ENCODE measurements at regions not wholly inside any gene's neighbourhood (a gene's known extent, or its start where the extent isn't known, plus 50 kb on each side); places are given as distances from the start of the nearest gene placed in this dataset.
"Not testable (repeated sequence)": the region's sequence is repeated elsewhere in the genome, so short reads cannot be mapped to it uniquely, and the experiment has no call there.

DNA sequence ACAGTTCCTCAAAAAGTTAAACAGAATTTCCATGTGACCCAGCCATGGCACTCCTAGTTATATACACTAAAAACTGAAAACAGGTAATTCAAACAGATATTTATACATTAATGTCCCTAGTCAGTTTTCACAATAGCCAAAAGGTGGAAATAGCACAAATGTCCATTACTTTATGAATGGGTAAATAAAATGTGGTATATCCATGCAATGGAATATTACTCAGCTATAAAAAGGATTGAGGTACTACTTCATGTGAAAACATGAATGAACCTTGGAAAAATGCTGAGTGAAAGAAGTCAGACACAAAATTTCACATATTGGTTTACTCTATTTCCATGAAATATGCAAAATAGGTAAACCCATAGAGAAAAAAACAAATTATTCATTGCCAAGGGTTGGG lies 351.8 kb upstream of the AMOT start:
- Histone ChIP-seq H3K4me1 (ENCODE audit: control insufficient read depth, insufficient read depth, low read length) (no peaks in the 10 kb centered on the region), H3K27ac (ENCODE audit: low read depth, low read length) (no peak overlapping the region), H3K36me3 (ENCODE audit: control insufficient read depth, insufficient read depth, low read length) (no peaks in the 10 kb centered on the region), H3K27me3 (ENCODE audit: control insufficient read depth, insufficient read depth, low read length) (no peaks in the 10 kb centered on the region), H3K4me3 (ENCODE audit: low read depth, low read length) (no peak overlapping the region), H3K9ac (ENCODE audit: low read length) (no peak overlapping the region), H3K9me3 (ENCODE audit: control insufficient read depth, insufficient read depth, low read depth, low read length) (peaks cover 13% of the 10 kb centered on the region; the same call in 1 of the 2 replicates)

DNA sequence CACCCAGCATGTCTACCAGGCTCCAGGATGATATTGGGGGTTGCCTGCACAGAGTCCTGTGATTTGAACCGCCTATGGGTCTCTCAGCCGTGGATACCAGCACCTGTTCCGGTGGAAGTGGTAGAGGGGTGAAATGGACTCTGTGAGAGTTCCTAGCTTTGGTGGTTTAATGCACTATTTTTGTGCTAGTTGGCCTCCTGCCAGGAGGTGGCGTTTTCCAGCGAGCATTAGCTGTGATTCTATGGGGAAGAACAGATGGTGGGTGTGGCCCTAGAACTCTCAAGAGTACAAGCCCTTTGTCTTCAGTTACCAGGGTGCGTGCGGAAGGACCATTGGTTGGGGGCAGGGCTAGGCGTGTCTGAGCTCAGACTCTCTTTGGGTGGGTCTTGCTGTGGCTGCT lies 316.9 kb upstream of the AMOT start:
- H3K4me3 ChIP-seq (ENCODE audit: low read depth, low read length) = no peak overlapping the region
- H3K4me1 ChIP-seq (ENCODE audit: control insufficient read depth, insufficient read depth, low read length) = no peaks in the 10 kb centered on the region
- H3K27ac ChIP-seq (ENCODE audit: low read depth, low read length) = no peak overlapping the region
- no peak overlapping the region for H3K9ac ChIP-seq (ENCODE audit: low read length)
- H3K36me3 ChIP-seq (ENCODE audit: control insufficient read depth, insufficient read depth, low read length) = no peaks in the 10 kb centered on the region
- no peaks in the 10 kb centered on the region for H3K27me3 ChIP-seq (ENCODE audit: control insufficient read depth, insufficient read depth, low read length)
- peaks cover 24% of the 10 kb centered on the region for H3K9me3 ChIP-seq (ENCODE audit: control insufficient read depth, insufficient read depth, low read depth, low read length)

DNA sequence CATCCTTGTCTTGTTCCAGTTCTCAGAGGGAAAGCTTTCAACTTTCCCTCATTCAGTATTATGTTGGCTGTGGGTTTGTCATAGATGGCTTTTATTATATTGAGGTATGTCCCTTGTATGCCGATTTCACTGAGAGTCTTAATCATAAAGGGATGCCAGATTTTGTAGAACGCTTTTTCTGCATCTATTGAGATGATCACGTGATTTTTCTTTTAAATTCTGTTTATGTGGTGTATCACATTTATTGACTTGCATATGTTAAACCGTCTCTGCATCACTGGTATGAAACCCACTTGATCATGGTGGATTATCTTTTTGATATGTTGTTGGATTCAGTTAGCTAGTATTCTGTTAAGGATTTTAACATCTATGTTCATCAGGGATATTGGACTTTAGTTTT lies 313.7 kb upstream of the AMOT start:
- not testable (repeated sequence) for H3K4me3 ChIP-seq (ENCODE audit: low read depth, low read length); H3K4me1 ChIP-seq (ENCODE audit: control insufficient read depth, insufficient read depth, low read length); H3K36me3 ChIP-seq (ENCODE audit: control insufficient read depth, insufficient read depth, low read length); H3K27me3 ChIP-seq (ENCODE audit: control insufficient read depth, insufficient read depth, low read length); H3K9ac ChIP-seq (ENCODE audit: low read length); H3K27ac ChIP-seq (ENCODE audit: low read depth, low read length)
- H3K9me3 ChIP-seq (ENCODE audit: control insufficient read depth, insufficient read depth, low read depth, low read length) = peaks cover 22% of the 10 kb centered on the region

DNA sequence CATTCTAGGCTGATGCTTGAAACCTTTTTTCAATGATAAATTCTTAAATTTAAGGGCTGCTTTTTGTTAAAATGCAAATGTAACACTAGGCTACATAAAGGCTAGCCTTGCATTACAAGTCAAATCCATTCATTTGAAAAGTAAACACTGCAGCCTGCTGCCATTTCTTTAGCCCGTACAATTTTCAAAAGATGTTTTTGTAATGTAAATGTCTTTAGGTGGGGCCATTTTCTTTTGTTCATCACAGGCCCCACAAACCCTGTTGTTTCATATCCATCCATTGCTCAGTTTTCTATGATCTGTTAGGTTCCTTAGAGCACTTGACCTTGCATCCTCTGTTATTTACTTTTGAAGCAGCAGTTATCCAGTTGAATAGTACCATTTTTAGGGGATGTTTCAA lies 296.2 kb upstream of the AMOT start:
- H3K36me3 ChIP-seq (ENCODE audit: control insufficient read depth, insufficient read depth, low read length) = no peaks in the 10 kb centered on the region
- H3K27me3 ChIP-seq (ENCODE audit: control insufficient read depth, insufficient read depth, low read length) = no peaks in the 10 kb centered on the region
- H3K4me3 ChIP-seq (ENCODE audit: low read depth, low read length) = no peak overlapping the region
- H3K27ac ChIP-seq (ENCODE audit: low read depth, low read length) = no peak overlapping the region
- H3K9me3 ChIP-seq (ENCODE audit: control insufficient read depth, insufficient read depth, low read depth, low read length) = peaks cover 46% of the 10 kb centered on the region
- H3K4me1 ChIP-seq (ENCODE audit: control insufficient read depth, insufficient read depth, low read length) = peaks cover 8% of the 10 kb centered on the region; the same call in 1 of the 2 replicates
- no peak overlapping the region for H3K9ac ChIP-seq (ENCODE audit: low read length)

DNA sequence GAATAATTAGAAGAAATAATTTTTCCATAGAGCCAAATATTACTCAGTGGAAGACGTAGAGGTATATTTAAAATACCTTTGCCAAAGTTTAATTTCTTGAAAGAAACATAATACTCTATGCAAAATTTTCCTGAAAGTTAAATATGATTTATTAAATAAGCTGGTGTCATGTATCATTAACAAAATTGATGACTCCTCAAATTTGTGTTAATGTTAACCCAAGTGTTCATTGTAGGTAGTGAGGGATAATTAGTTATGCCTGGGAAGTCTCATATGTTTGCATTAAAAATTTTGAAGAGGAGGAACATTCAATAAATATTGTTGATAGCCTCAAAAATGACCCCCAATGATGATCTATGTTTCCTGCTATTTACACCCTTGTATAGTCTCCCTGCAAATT lies 292.7 kb upstream of the AMOT start:
- no peaks in the 10 kb centered on the region for H3K27me3 ChIP-seq (ENCODE audit: control insufficient read depth, insufficient read depth, low read length)
- H3K4me1 ChIP-seq (ENCODE audit: control insufficient read depth, insufficient read depth, low read length) = peaks cover 15% of the 10 kb centered on the region; the same call in 1 of the 2 replicates
- H3K9me3 ChIP-seq (ENCODE audit: control insufficient read depth, insufficient read depth, low read depth, low read length) = peaks cover 31% of the 10 kb centered on the region
- no peak overlapping the region for H3K4me3 ChIP-seq (ENCODE audit: low read depth, low read length)
- H3K36me3 ChIP-seq (ENCODE audit: control insufficient read depth, insufficient read depth, low read length) = no peaks in the 10 kb centered on the region
- H3K27ac ChIP-seq (ENCODE audit: low read depth, low read length) = no peak overlapping the region
- no peak overlapping the region for H3K9ac ChIP-seq (ENCODE audit: low read length)

DNA sequence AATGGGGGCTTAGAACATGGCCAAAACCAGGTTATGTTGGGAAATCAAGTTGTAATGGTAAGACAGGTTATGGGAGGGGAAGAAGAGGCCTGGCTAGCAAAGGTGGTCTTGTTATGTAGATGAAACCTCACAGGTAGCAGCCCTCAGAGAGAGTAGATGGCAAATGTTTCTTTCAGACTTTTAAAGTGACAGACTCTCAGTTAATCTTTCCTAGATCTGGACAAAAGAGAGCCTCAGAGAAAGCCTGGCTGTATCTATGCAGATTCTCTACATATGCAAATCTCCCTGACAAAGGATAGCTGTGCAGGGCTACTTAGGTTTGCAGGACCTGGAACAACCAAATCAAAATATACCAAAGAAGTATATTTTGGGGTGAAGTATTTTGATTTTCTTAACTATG lies 284.1 kb upstream of the AMOT start:
- Histone ChIP-seq H3K27ac (ENCODE audit: low read depth, low read length) (peak overlapping the region; percentile 78), H3K27me3 (ENCODE audit: control insufficient read depth, insufficient read depth, low read length) (no peaks in the 10 kb centered on the region), H3K4me3 (ENCODE audit: low read depth, low read length) (no peak overlapping the region), H3K9me3 (ENCODE audit: control insufficient read depth, insufficient read depth, low read depth, low read length) (peaks cover 10% of the 10 kb centered on the region), H3K4me1 (ENCODE audit: control insufficient read depth, insufficient read depth, low read length) (peaks cover 29% of the 10 kb centered on the region), H3K9ac (ENCODE audit: low read length) (peak overlapping the region; percentile 51), H3K36me3 (ENCODE audit: control insufficient read depth, insufficient read depth, low read length) (no peaks in the 10 kb centered on the region)

DNA sequence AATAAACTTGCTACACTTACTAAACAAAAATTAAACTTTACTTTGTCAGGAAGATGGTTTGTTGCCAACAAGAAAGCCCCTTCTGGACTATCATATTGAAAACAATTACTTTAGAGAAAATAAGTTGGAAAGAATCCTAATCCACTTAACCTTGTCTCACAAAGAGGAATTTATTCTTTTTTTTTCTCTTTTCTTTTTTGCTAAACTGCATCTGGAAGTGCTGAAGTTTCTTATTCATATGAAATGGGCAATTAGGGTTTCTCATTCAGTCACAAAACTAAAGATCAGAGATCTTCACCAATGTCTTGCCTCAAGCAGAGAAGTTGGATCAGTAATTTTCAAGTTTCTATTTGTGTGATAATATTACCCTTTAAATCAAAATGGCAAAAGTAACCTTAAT lies 234.9 kb upstream of the AMOT start:
- Histone ChIP-seq H3K27ac (ENCODE audit: low read depth, low read length) (no peak overlapping the region), H3K27me3 (ENCODE audit: control insufficient read depth, insufficient read depth, low read length) (no peaks in the 10 kb centered on the region), H3K9me3 (ENCODE audit: control insufficient read depth, insufficient read depth, low read depth, low read length) (no peaks in the 10 kb centered on the region), H3K36me3 (ENCODE audit: control insufficient read depth, insufficient read depth, low read length) (no peaks in the 10 kb centered on the region), H3K4me1 (ENCODE audit: control insufficient read depth, insufficient read depth, low read length) (peaks cover 8% of the 10 kb centered on the region), H3K4me3 (ENCODE audit: low read depth, low read length) (no peak overlapping the region), H3K9ac (ENCODE audit: low read length) (no peak overlapping the region)

DNA sequence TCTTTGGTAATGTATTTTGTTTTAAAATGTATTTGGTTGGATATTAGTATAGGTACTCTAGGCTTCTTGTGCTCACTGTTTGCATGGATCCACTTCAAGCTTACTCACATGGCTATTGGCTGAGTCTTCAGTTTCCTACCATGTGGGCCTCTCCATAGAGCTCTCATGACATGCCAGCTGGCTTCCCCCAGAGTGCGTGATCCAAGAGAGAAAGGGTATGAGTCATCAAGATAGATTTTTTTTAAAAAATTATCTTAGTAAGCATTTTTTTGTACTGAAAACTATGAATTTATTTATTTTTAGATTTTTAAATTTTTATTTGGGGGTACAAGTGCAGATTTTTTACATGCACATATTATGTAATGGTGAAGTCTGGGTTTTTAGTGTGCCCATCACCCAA lies 219.1 kb upstream of the AMOT start:
- Histone ChIP-seq H3K9me3 (ENCODE audit: control insufficient read depth, insufficient read depth, low read depth, low read length) (peaks cover 20% of the 10 kb centered on the region), H3K9ac (ENCODE audit: low read length) (no peak overlapping the region), H3K27me3 (ENCODE audit: control insufficient read depth, insufficient read depth, low read length) (no peaks in the 10 kb centered on the region; the same call in 1 of the 2 replicates), H3K27ac (ENCODE audit: low read depth, low read length) (no peak overlapping the region), H3K36me3 (ENCODE audit: control insufficient read depth, insufficient read depth, low read length) (no peaks in the 10 kb centered on the region), H3K4me3 (ENCODE audit: low read depth, low read length) (no peak overlapping the region), H3K4me1 (ENCODE audit: control insufficient read depth, insufficient read depth, low read length) (no peaks in the 10 kb centered on the region)

DNA sequence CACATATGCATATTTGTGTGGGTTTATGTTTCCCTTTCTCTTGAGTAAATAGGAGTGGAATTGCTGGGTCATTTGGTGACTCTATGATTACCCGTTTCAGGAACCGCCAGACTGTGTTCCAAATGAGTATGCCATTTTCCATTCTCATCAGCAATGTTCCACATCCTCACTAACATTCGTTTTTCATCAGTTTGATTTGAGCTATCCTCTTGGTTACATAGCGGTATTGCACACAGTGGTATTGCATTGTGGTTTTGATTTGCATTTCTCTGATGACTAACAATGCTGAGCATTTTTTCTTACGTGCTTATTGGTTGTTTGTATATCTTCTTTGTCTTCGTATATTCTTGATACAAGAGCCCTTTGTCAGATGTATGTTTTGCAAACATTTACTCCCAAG lies 218.0 kb upstream of the AMOT start:
- no peak overlapping the region for H3K27ac ChIP-seq (ENCODE audit: low read depth, low read length)
- H3K36me3 ChIP-seq (ENCODE audit: control insufficient read depth, insufficient read depth, low read length) = no peaks in the 10 kb centered on the region
- no peak overlapping the region for H3K4me3 ChIP-seq (ENCODE audit: low read depth, low read length)
- no peaks in the 10 kb centered on the region for H3K4me1 ChIP-seq (ENCODE audit: control insufficient read depth, insufficient read depth, low read length)
- no peak overlapping the region for H3K9ac ChIP-seq (ENCODE audit: low read length)
- H3K9me3 ChIP-seq (ENCODE audit: control insufficient read depth, insufficient read depth, low read depth, low read length) = peaks cover 14% of the 10 kb centered on the region
- H3K27me3 ChIP-seq (ENCODE audit: control insufficient read depth, insufficient read depth, low read length) = no peaks in the 10 kb centered on the region; the same call in 1 of the 2 replicates

DNA sequence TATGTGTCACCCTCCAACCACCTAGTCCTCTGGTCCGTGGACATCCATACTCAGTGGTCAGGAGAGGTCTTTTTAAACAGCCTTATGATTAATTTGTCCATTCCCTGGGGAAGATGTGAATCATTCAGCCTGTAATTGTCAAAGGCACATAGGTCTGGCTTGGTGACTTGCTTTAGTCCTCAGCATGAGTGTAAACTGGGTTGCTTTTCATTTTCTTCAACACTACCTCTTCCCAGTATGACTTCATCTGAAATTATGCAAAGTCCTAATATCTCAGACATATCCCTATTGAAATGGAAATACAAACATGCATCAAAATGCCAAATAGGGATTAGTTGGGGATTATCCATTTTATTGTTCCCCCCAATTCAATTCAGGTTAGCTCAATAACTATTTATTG lies 208.3 kb upstream of the AMOT start:
- no peak overlapping the region for H3K4me3 ChIP-seq (ENCODE audit: low read depth, low read length)
- no peaks in the 10 kb centered on the region for H3K4me1 ChIP-seq (ENCODE audit: control insufficient read depth, insufficient read depth, low read length)
- no peaks in the 10 kb centered on the region for H3K36me3 ChIP-seq (ENCODE audit: control insufficient read depth, insufficient read depth, low read length)
- H3K27me3 ChIP-seq (ENCODE audit: control insufficient read depth, insufficient read depth, low read length) = no peaks in the 10 kb centered on the region; the same call in 1 of the 2 replicates
- no peaks in the 10 kb centered on the region; the same call in 1 of the 2 replicates for H3K9me3 ChIP-seq (ENCODE audit: control insufficient read depth, insufficient read depth, low read depth, low read length)
- no peak overlapping the region for H3K9ac ChIP-seq (ENCODE audit: low read length)
- no peak overlapping the region for H3K27ac ChIP-seq (ENCODE audit: low read depth, low read length)

DNA sequence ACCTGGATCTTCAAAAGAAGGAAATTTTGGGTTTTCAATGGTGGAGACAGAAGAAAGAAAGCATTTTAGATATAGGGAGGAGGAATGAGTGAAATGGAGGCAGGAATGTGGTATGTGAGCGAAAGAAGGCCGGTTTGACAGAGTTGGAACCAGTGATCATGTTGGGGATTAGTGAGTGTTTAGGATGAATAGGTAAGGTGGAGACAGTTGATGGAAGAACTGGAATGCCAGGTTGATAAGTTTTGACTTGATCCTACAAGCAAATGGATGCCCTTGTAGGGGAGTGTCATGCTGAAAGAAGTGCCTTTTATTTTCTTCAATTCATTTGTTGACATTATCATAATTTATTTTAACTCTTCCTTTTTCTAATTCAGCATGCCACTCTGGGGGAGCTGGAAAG lies 207.8 kb upstream of the AMOT start:
- no peaks in the 10 kb centered on the region for H3K36me3 ChIP-seq (ENCODE audit: control insufficient read depth, insufficient read depth, low read length)
- no peaks in the 10 kb centered on the region for H3K4me1 ChIP-seq (ENCODE audit: control insufficient read depth, insufficient read depth, low read length)
- H3K9ac ChIP-seq (ENCODE audit: low read length) = no peak overlapping the region
- no peak overlapping the region for H3K27ac ChIP-seq (ENCODE audit: low read depth, low read length)
- no peak overlapping the region for H3K4me3 ChIP-seq (ENCODE audit: low read depth, low read length)
- peaks cover 4% of the 10 kb centered on the region; the same call in 1 of the 2 replicates for H3K9me3 ChIP-seq (ENCODE audit: control insufficient read depth, insufficient read depth, low read depth, low read length)
- no peaks in the 10 kb centered on the region; the same call in 1 of the 2 replicates for H3K27me3 ChIP-seq (ENCODE audit: control insufficient read depth, insufficient read depth, low read length)

All from HUES6 (cell line).